Heart left ventricle (tissue), 13 donors: ENCODE measurements at regions not wholly inside any gene's neighbourhood (a gene's known extent, or its start where the extent isn't known, plus 50 kb on each side); places are given as distances from the start of the nearest gene placed in this dataset.

ENCODE experiments used
- POLR2A ChIP-seq, 2 donors: fragments of 450-650 bp; IDR thresholded peaks; one replicate each; pipeline ENCODE4 v1.6.1; 2017; ENCODE audit warnings: antibody characterized with exemption in 2 of 2, mild to moderate bottlenecking in 2 of 2, moderate library complexity in 2 of 2
- TF ChIP-seq, protein P1 (sequence below), 12 donors: fragments of 200-600 bp; sonication (generic) in 4 of 12; IDR thresholded peaks; one replicate each; pipeline versions ENCODE4 v1.5.0 to v1.8.0; 2018 to 2022; ENCODE audit warnings: antibody characterized with exemption in 12 of 12, mild to moderate bottlenecking in 5 of 12
- donor health status: ischemic (EF 13 %, LVEDD 7.1; RV severe dilation, severe dysfunction).
- donor health status: DM: no; HTN: yes; CAD: no.
- donor health status: DM: no; HTN: no; CAD: no.
- donor health status: ischemic (EF 25% LVEDD 6.9; RV normal size, moderate dysfunction).
- donor health status: ischemic (EF 25% LVEDD 5.7; RV mildly dilated, moderate dysfunction).
- donor health status: ischemic (EF 35%, LVEDD 5.7; RV mildly dilated, moderate dysfunction).
- donor health status: nonischemic (EF 11% LVEDD 7.7; RV severe dilation, severe dysfunction).
- donor health status: DM: yes; HTN: yes; CAD: no.
- donor health status: PGD.
- donor health status: ischemic (EF 29% LVEDD 5.4; RV normal size, mild dysfunction).
- donor health status: nonischemic (EF 23%, LVEDD 6.1; RV moderate dilation, normal function).

DNA sequence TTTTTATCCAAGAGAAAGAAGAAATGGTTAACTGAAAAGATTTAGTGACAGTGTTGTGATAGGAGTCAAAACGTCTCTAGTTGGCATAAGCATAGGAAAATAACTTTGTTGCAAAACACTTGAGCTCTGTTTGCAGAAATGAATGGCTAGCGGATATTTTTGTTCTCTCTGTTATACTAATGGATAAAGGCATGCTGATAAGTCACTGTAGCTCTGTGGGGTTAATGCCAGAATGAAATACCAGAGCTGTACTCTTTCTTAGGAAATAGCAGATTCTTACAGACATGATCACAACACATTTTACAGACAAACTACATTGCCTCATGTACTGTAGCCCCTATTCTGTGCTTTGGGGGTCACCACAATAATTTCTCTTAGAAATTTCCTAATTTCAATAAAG, 202.8 kb downstream of the DMRTA1 start:
- TF ChIP-seq, protein P1, sequence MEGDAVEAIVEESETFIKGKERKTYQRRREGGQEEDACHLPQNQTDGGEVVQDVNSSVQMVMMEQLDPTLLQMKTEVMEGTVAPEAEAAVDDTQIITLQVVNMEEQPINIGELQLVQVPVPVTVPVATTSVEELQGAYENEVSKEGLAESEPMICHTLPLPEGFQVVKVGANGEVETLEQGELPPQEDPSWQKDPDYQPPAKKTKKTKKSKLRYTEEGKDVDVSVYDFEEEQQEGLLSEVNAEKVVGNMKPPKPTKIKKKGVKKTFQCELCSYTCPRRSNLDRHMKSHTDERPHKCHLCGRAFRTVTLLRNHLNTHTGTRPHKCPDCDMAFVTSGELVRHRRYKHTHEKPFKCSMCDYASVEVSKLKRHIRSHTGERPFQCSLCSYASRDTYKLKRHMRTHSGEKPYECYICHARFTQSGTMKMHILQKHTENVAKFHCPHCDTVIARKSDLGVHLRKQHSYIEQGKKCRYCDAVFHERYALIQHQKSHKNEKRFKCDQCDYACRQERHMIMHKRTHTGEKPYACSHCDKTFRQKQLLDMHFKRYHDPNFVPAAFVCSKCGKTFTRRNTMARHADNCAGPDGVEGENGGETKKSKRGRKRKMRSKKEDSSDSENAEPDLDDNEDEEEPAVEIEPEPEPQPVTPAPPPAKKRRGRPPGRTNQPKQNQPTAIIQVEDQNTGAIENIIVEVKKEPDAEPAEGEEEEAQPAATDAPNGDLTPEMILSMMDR (IDR thresholded peaks at IDR 0.05), result no peak
- no peak for TF ChIP-seq POLR2A (IDR thresholded peaks at IDR 0.05)
